Breast epithelium (tissue), 3 donors: ENCODE measurements at regions not wholly inside any gene's neighbourhood (a gene's known extent, or its start where the extent isn't known, plus 50 kb on each side); places are given as distances from the start of the nearest gene placed in this dataset.

Experiments
- POLR2A ChIP-seq: fragments of 450-650 bp; IDR thresholded peaks from one replicate; pipeline ENCODE4 v1.6.1; 2016; ENCODE audit warnings: antibody characterized with exemption, mild to moderate bottlenecking, moderate library complexity
- POLR2AphosphoS5 ChIP-seq, 3 donors: sonication (generic); formaldehyde crosslinking; IDR thresholded peaks; one replicate each; pipeline ENCODE4 v1.6.1; 2017; ENCODE audit warnings: antibody characterized with exemption in 3 of 3
- TF ChIP-seq, protein P1 (sequence below), 3 donors: fragments of 450-650 bp; IDR thresholded peaks; one replicate each; pipeline ENCODE4 v1.5.1; 2016 to 2017; ENCODE audit warnings: antibody characterized with exemption in 3 of 3, mild to moderate bottlenecking in 3 of 3, moderate library complexity in 3 of 3

DNA sequence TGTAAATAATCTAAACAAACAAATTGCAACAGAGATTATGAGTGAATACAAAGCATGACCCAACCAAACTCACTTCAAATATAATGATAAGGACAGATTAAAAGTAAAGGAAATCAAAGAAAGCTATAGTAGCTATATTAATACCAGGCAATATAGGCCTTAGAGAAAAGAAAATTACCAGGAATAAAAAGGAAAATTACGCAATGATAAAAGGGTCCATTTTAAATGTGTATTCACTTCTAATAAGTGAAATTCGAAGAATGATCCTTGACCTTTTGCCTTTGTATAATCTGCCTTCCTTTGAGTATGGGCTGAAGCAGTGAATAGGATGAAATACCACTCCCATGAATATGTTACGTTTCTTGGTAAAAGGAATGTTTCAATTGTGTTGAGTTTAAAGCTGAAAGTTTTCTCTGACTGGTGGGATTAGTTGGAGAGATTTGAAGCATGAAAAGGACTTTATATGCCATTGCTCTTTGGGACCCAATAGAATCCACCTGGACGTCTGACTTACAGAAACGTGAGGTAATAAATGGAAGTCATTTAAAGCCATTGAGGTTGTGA, 91.9 kb upstream of the HMGCLL1 start:
- TF ChIP-seq POLR2A: no peak
- TF ChIP-seq, protein P1, sequence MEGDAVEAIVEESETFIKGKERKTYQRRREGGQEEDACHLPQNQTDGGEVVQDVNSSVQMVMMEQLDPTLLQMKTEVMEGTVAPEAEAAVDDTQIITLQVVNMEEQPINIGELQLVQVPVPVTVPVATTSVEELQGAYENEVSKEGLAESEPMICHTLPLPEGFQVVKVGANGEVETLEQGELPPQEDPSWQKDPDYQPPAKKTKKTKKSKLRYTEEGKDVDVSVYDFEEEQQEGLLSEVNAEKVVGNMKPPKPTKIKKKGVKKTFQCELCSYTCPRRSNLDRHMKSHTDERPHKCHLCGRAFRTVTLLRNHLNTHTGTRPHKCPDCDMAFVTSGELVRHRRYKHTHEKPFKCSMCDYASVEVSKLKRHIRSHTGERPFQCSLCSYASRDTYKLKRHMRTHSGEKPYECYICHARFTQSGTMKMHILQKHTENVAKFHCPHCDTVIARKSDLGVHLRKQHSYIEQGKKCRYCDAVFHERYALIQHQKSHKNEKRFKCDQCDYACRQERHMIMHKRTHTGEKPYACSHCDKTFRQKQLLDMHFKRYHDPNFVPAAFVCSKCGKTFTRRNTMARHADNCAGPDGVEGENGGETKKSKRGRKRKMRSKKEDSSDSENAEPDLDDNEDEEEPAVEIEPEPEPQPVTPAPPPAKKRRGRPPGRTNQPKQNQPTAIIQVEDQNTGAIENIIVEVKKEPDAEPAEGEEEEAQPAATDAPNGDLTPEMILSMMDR (IDR thresholded peaks at IDR 0.05): no peak
- TF ChIP-seq POLR2AphosphoS5 (IDR thresholded peaks at IDR 0.05): no peak
